DOHH2 (cell line): ENCODE measurements at regions not wholly inside any gene's neighbourhood (a gene's known extent, or its start where the extent isn't known, plus 50 kb on each side); places are given as distances from the start of the nearest gene placed in this dataset.
"Not testable (repeated sequence)": the region's sequence is repeated elsewhere in the genome, so short reads cannot be mapped to it uniquely, and the experiment has no call there.

Experiments used
- H3F3A ChIP-seq: fragments of 200-600 bp; sonication (generic), shearing (Covaris generic); 2 replicates; pipeline ENCODE4 v1.6.0; 2016; ENCODE audit warnings: antibody characterized with exemption, mild to moderate bottlenecking; ENCODE audit not compliant: control insufficient read depth, insufficient read depth
- H3K27ac ChIP-seq: fragments of 200-600 bp; sonication (generic); 2 replicates; pipeline ENCODE4 v1.5.1; 2014; ENCODE audit warnings: low read depth, mild to moderate bottlenecking, low read length, moderate library complexity
- H3K27me3 ChIP-seq: fragments of 200-600 bp; sonication (generic); 2 replicates; pipeline ENCODE4 v1.6.1; 2014; ENCODE audit warnings: mild to moderate bottlenecking, low read length, mixed read lengths; ENCODE audit not compliant: control insufficient read depth
- H3K36me3 ChIP-seq: fragments of 200-600 bp; sonication (generic); 2 replicates; pipeline ENCODE4 v1.6.1; 2014; ENCODE audit warnings: mild to moderate bottlenecking, low read length, moderate library complexity, mixed read lengths; ENCODE audit not compliant: control insufficient read depth
- H3K4me1 ChIP-seq: fragments of 200-600 bp; sonication (generic); 2 replicates; pipeline ENCODE4 v1.6.1; 2014; ENCODE audit warnings: mild to moderate bottlenecking, low read length, mixed read lengths; ENCODE audit not compliant: control insufficient read depth
- H3K4me2 ChIP-seq: fragments of 200-600 bp; sonication (generic); 2 replicates; pipeline ENCODE4 v1.6.0; 2014; ENCODE audit warnings: mild to moderate bottlenecking, low read length, moderate library complexity
- H3K4me3 ChIP-seq: fragments of 200-600 bp; sonication (generic); 2 replicates; pipeline ENCODE4 v1.5.1; 2014; ENCODE audit warnings: mild to moderate bottlenecking, low read length, mixed read lengths
- H3K79me2 ChIP-seq: fragments of 200-600 bp; sonication (generic); 2 replicates; pipeline ENCODE4 v1.6.1; 2014; ENCODE audit warnings: mild to moderate bottlenecking, low read length, mixed read lengths; ENCODE audit not compliant: control insufficient read depth
- H3K9me2 ChIP-seq: fragments of 200-600 bp; sonication (generic); replicated peaks from 2 replicates; pipeline ENCODE4 v1.6.1; 2014; ENCODE audit warnings: mild to moderate bottlenecking, low read length, mixed read lengths; ENCODE audit not compliant: control insufficient read depth
- H3K9me3 ChIP-seq: fragments of 200-600 bp; sonication (generic); 2 replicates; pipeline ENCODE4 v1.6.1; 2014; ENCODE audit warnings: antibody characterized with exemption, low read length, mixed read lengths; ENCODE audit not compliant: control insufficient read depth, insufficient read depth
- H4K20me1 ChIP-seq: fragments of 200-600 bp; sonication (generic); 2 replicates; pipeline ENCODE4 v1.6.0; 2014; ENCODE audit warnings: low read depth, mild to moderate bottlenecking, antibody characterized with exemption, low read length, moderate library complexity; ENCODE audit not compliant: control insufficient read depth, insufficient read depth
- EZH2phosphoT487 ChIP-seq: fragments of 200-600 bp; sonication (generic); IDR thresholded peaks from 2 replicates; pipeline ENCODE4 v1.6.1; 2017; ENCODE audit warnings: borderline replicate concordance, mild to moderate bottlenecking, antibody characterized with exemption, low read length, moderate library complexity, mixed read lengths
- TF ChIP-seq, protein P1 (sequence below): fragments of 200-600 bp; sonication (generic); IDR thresholded peaks from one replicate; pipeline ENCODE4 v1.5.1; 2014; ENCODE audit warnings: antibody characterized with exemption, mild to moderate bottlenecking, low read depth, low read length; ENCODE audit not compliant: poor library complexity, severe bottlenecking

DNA sequence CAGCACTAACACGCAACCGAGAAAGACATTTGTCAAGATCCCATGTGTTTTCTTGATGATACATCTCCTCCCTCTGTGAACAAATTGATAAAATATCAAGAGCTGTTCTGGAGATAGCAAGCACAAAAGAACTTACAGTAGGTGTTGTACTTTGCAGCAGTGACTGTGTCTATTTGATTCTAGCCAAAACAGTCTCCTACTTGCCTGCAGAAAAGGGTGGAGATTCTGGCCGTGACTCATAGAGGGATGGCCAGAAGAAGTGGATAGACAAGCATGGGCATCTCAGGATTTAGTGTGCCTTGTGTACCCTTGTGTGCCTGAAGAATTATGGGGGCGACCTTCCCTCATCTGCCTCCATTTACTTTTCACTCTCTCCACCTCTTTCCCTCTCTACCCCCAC, 458.4 kb upstream of the LRRC7 start:
- H3K9me3 ChIP-seq, result no peaks in the 10 kb centered on the region
- no peak overlapping the region for H3K4me2 ChIP-seq
- H3K4me1 ChIP-seq, result no peaks in the 10 kb centered on the region
- no peaks in the 10 kb centered on the region for H3F3A ChIP-seq
- H3K27ac ChIP-seq, result no peak overlapping the region
- no peaks in the 10 kb centered on the region for H4K20me1 ChIP-seq
- TF ChIP-seq, protein P1, sequence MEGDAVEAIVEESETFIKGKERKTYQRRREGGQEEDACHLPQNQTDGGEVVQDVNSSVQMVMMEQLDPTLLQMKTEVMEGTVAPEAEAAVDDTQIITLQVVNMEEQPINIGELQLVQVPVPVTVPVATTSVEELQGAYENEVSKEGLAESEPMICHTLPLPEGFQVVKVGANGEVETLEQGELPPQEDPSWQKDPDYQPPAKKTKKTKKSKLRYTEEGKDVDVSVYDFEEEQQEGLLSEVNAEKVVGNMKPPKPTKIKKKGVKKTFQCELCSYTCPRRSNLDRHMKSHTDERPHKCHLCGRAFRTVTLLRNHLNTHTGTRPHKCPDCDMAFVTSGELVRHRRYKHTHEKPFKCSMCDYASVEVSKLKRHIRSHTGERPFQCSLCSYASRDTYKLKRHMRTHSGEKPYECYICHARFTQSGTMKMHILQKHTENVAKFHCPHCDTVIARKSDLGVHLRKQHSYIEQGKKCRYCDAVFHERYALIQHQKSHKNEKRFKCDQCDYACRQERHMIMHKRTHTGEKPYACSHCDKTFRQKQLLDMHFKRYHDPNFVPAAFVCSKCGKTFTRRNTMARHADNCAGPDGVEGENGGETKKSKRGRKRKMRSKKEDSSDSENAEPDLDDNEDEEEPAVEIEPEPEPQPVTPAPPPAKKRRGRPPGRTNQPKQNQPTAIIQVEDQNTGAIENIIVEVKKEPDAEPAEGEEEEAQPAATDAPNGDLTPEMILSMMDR, result no peak
- no peak for TF ChIP-seq EZH2phosphoT487
- H3K27me3 ChIP-seq, result no peaks in the 10 kb centered on the region
- H3K9me2 ChIP-seq, result no peaks in the 10 kb centered on the region
- H3K4me3 ChIP-seq, result no peak overlapping the region
- no peaks in the 10 kb centered on the region for H3K36me3 ChIP-seq
- no peaks in the 10 kb centered on the region for H3K79me2 ChIP-seq

DNA sequence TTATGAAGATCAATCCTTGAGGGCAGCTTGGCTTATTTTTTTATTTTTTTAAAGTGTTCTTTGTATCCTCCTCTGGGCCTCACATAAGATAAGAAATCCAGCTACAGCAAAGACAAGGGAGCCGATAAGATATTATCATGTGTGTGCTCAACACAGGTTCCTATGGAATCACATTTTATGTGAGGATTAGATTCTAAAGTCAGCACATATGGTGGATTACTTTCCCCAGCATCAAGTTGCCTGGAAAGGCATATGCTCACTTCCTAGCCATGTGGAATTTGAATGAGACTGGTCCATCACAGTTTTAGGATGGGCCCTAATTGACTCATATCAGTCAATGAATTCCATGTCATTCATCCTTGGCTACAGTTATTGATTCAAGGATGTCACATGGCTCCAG, 456.9 kb upstream of the LRRC7 start:
- no peaks in the 10 kb centered on the region for H4K20me1 ChIP-seq
- no peak for TF ChIP-seq EZH2phosphoT487
- TF ChIP-seq, protein P1, result no peak
- H3K9me3 ChIP-seq, result no peaks in the 10 kb centered on the region
- H3K4me1 ChIP-seq, result no peaks in the 10 kb centered on the region
- H3K36me3 ChIP-seq, result no peaks in the 10 kb centered on the region
- no peaks in the 10 kb centered on the region for H3K9me2 ChIP-seq
- H3K79me2 ChIP-seq, result no peaks in the 10 kb centered on the region
- H3K27ac ChIP-seq, result no peak overlapping the region
- H3K4me3 ChIP-seq, result no peak overlapping the region
- H3K4me2 ChIP-seq, result no peak overlapping the region
- no peaks in the 10 kb centered on the region for H3F3A ChIP-seq
- H3K27me3 ChIP-seq, result no peaks in the 10 kb centered on the region

DNA sequence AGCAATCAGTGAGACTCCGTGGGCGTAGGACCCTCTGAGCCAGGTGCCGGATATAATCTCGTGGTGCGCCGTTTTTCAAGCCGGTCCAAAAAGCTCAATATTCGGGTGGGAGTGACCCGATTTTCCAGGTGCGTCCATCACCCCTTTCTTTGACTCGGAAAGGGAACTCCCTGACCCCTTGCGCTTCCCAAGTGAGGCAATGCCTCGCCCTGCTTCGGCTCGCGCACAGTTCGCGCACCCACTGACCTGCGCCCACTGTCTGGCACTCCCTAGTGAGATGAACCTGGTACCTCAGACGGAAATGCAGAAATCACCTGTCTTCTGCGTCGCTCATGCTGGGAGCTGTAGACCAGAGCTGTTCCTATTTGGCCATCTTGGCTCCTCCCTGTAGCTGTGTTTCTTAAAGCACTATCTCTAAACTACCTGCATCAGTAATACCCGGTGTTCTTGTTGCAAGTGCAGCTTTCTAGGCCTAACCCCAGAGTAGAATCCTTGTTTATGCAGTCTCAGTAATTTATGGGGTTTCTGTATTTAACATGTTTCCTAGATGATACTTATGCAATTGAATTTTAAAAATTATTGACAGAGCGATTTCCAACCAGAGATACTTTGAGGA, 447.5 kb upstream of the LRRC7 start:
- not testable (repeated sequence) for H3F3A ChIP-seq, H3K27ac ChIP-seq, H3K36me3 ChIP-seq, H3K27me3 ChIP-seq, H3K4me3 ChIP-seq, H3K4me2 ChIP-seq, H3K4me1 ChIP-seq, H3K79me2 ChIP-seq, H3K9me2 ChIP-seq, H3K9me3 ChIP-seq, H4K20me1 ChIP-seq

DNA sequence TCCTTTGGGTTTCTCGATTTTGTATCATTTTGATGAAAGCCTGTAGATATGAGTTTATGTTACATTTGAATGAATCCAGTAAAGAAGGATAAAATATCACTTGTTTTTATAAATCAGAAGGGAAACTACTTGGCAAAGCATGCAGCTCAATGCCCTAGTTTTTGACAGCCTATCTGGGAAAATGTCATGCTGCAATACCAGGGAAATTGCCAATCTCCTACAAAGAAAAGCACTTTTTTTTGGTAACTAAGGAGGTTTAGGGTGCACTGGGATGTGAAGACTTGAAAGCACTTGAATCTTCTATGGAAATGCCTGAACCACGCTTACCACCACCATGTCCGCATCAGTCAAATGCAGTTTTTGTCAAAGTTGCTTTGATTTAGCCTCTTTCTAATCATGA, 446.9 kb upstream of the LRRC7 start:
- Histone ChIP-seq H3K79me2 (no peaks in the 10 kb centered on the region), H3K4me1 (no peaks in the 10 kb centered on the region), H3K9me3 (no peaks in the 10 kb centered on the region), H3K9me2 (no peaks in the 10 kb centered on the region; the same call in 1 of the 2 replicates), H3F3A (no peaks in the 10 kb centered on the region), H3K4me3 (no peak overlapping the region), H3K4me2 (no peak overlapping the region), H3K27me3 (no peaks in the 10 kb centered on the region), H3K27ac (no peak overlapping the region), H3K36me3 (no peaks in the 10 kb centered on the region), H4K20me1 (no peaks in the 10 kb centered on the region)
- TF ChIP-seq, protein P1, result no peak
- TF ChIP-seq EZH2phosphoT487, result no peak
